OCI-LY7 (cell line): ENCODE measurements at regions not wholly inside any gene's neighbourhood (a gene's known extent, or its start where the extent isn't known, plus 50 kb on each side); places are given as distances from the start of the nearest gene placed in this dataset.

ENCODE experiments used
- EZH2phosphoT487 ChIP-seq: fragments of 200-600 bp; sonication (generic); IDR thresholded peaks from 2 replicates; pipeline ENCODE4 v1.6.1; 2018; ENCODE audit warnings: low read depth, borderline replicate concordance, mild to moderate bottlenecking, mixed run types, antibody characterized with exemption, low read length, moderate library complexity, mixed read lengths
- TF ChIP-seq, protein P1 (sequence below): fragments of 200-600 bp; sonication (generic); conservative IDR thresholded peaks from 2 replicates; pipeline ENCODE4 v1.5.1; 2014; ENCODE audit warnings: mild to moderate bottlenecking, antibody characterized with exemption, low read length, moderate library complexity, mixed read lengths

DNA sequence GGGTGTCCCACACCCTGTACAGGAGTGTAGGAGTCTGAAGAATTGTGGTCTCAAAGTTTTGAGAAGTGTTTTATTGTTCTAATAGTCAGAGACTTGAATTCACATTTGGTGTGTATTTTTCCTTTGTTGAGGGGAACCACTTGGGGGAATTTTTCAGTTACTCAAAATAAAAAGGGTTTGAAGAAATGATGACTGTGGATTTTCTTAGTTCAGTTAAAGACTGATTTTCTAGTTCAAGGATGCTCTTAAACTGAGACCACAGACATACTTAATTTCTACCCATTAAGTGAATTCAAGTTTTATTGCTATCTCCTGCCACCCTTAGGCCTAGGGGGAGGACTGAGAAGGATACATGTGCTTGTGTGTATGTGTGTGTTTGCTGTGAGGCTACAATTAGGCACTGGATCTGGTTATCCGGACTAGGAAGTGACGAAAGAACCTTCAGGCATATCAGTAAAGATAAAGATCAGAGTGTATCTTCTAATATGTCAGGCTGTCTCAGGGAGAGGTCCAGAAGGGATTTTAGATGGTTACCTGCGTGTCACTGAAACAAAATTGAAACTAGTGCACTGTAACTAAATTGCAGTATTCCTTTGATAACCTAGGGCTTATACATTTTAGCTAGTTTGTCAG is 234.9 kb upstream of the DACH1 start:
- TF ChIP-seq, protein P1, sequence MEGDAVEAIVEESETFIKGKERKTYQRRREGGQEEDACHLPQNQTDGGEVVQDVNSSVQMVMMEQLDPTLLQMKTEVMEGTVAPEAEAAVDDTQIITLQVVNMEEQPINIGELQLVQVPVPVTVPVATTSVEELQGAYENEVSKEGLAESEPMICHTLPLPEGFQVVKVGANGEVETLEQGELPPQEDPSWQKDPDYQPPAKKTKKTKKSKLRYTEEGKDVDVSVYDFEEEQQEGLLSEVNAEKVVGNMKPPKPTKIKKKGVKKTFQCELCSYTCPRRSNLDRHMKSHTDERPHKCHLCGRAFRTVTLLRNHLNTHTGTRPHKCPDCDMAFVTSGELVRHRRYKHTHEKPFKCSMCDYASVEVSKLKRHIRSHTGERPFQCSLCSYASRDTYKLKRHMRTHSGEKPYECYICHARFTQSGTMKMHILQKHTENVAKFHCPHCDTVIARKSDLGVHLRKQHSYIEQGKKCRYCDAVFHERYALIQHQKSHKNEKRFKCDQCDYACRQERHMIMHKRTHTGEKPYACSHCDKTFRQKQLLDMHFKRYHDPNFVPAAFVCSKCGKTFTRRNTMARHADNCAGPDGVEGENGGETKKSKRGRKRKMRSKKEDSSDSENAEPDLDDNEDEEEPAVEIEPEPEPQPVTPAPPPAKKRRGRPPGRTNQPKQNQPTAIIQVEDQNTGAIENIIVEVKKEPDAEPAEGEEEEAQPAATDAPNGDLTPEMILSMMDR, result no peak
- no peak for TF ChIP-seq EZH2phosphoT487
